BJ (cell line): ENCODE measurements at regions not wholly inside any gene's neighbourhood (a gene's known extent, or its start where the extent isn't known, plus 50 kb on each side); places are given as distances from the start of the nearest gene placed in this dataset.

Experiments
- CTCF ChIA-PET: fragments of 350-600 bp; formaldehyde crosslinking; extraction: SDS; loops from one replicate; lab custom pipeline; 2021; ENCODE audit warnings: antibody characterized with exemption, inconsistent platforms; lab: Yijun Ruan, JAX
- POLR2A ChIA-PET: fragments of 300-600 bp; sonication (Branson Sonifier 250); formaldehyde crosslinking; extraction: SDS; loops from one replicate; lab custom pipeline; 2021; ENCODE audit warnings: antibody characterized with exemption; lab: Charles Lee
- DNase-seq: peaks from one replicate; pipeline ENCODE4 v3.0.0-alpha.2; 2011; ENCODE audit warnings: low read depth
- H3K27me3 ChIP-seq: 2 replicates; pipeline ENCODE4 v1.6.0; 2011; ENCODE audit warnings: low read length; ENCODE audit not compliant: control insufficient read depth, insufficient read depth
- H3K36me3 ChIP-seq: 2 replicates; pipeline ENCODE4 v1.5.1; 2011; ENCODE audit warnings: low read length; ENCODE audit not compliant: control insufficient read depth, insufficient read depth
- H3K4me3 ChIP-seq: 2 replicates; pipeline ENCODE4 v1.5.1; 2011; ENCODE audit warnings: low read depth, mild to moderate bottlenecking, control low read depth, low read length
- CTCF ChIP-seq: IDR thresholded peaks from 2 replicates; pipeline ENCODE4 v1.5.1; 2011; ENCODE audit warnings: low read depth, mild to moderate bottlenecking, control low read depth, inconsistent platforms, low read length, moderate library complexity; ENCODE audit not compliant: insufficient read depth

GRCh38 chr5:15092801-15093200 is 221.2 kb upstream of the ANKH start:
- Histone ChIP-seq H3K27me3 (no peaks in the 10 kb centered on the region), H3K36me3 (no peaks in the 10 kb centered on the region), H3K4me3 (no peak overlapping the region)
- POLR2A ChIA-PET: no interaction called here
- TF ChIP-seq CTCF: no peak
- no peak for DNase-seq
- CTCF ChIA-PET: no interaction called here

GRCh38 chr5:15085671-15086070 is 214.1 kb upstream of the ANKH start:
- no peak overlapping the region for H3K4me3 ChIP-seq
- no peaks in the 10 kb centered on the region for H3K27me3 ChIP-seq
- ChIA-PET CTCF (no interaction called here), POLR2A (no interaction called here)
- DNase-seq: no peak
- H3K36me3 ChIP-seq: no peaks in the 10 kb centered on the region
- TF ChIP-seq CTCF: no peak

GRCh38 chr5:15082096-15082495 is 210.5 kb upstream of the ANKH start:
- H3K4me3 ChIP-seq: no peak overlapping the region
- CTCF ChIA-PET: no interaction called here
- POLR2A ChIA-PET: no interaction called here
- no peaks in the 10 kb centered on the region for H3K36me3 ChIP-seq
- no peak for DNase-seq
- H3K27me3 ChIP-seq: no peaks in the 10 kb centered on the region
- no peak for TF ChIP-seq CTCF

- no peak for DNase-seq
- Histone ChIP-seq H3K4me3 (no peak overlapping the region), H3K36me3 (no peaks in the 10 kb centered on the region), H3K27me3 (no peaks in the 10 kb centered on the region)
- POLR2A ChIA-PET: no interaction called here
- CTCF ChIA-PET: no interaction called here
- TF ChIP-seq CTCF: no peak
Measured at GRCh38 chr5:15080219-15080618, 208.6 kb upstream of the ANKH start.

- no peaks in the 10 kb centered on the region for H3K36me3 ChIP-seq
- TF ChIP-seq CTCF: no peak
- no peaks in the 10 kb centered on the region for H3K27me3 ChIP-seq
- H3K4me3 ChIP-seq: no peak overlapping the region
- CTCF ChIA-PET: no interaction called here
- no peak for DNase-seq
- POLR2A ChIA-PET: no interaction called here
Measured at GRCh38 chr5:15079566-15079965, 208.0 kb upstream of the ANKH start.
